ENCODE measurements at regions not wholly inside any gene's neighbourhood (a gene's known extent, or its start where the extent isn't known, plus 50 kb on each side); places are given as distances from the start of the nearest gene placed in this dataset.

DNA sequence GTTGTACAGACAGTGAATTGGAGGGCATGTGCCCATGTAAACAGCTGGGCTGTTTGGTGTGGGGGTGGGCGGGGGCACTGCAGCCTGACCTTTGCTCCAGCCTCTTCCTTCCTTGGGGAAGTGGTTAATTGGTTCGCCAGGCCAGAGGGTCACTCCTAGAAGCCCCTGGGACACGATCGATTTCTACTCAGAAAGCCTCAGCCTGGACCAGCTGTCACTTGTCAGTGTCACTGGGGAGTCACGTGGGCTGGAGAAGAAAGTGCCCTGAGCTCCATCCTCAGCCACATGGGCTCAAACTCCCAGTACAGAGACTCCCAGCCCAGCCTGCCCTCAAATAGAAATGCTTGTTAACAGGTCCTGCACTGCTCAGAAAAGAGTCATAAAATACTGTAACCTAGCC is 423.8 kb upstream of the SULF2 start:
- TF ChIP-seq, protein P1, sequence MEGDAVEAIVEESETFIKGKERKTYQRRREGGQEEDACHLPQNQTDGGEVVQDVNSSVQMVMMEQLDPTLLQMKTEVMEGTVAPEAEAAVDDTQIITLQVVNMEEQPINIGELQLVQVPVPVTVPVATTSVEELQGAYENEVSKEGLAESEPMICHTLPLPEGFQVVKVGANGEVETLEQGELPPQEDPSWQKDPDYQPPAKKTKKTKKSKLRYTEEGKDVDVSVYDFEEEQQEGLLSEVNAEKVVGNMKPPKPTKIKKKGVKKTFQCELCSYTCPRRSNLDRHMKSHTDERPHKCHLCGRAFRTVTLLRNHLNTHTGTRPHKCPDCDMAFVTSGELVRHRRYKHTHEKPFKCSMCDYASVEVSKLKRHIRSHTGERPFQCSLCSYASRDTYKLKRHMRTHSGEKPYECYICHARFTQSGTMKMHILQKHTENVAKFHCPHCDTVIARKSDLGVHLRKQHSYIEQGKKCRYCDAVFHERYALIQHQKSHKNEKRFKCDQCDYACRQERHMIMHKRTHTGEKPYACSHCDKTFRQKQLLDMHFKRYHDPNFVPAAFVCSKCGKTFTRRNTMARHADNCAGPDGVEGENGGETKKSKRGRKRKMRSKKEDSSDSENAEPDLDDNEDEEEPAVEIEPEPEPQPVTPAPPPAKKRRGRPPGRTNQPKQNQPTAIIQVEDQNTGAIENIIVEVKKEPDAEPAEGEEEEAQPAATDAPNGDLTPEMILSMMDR (IDR thresholded peaks at IDR 0.05; ENCODE audit: insufficient read depth, missing control alignments): no peak
- DNase-seq (ENCODE audit: insufficient read length, low spot score) (no peak), FAIRE-seq (no peak)

DNA sequence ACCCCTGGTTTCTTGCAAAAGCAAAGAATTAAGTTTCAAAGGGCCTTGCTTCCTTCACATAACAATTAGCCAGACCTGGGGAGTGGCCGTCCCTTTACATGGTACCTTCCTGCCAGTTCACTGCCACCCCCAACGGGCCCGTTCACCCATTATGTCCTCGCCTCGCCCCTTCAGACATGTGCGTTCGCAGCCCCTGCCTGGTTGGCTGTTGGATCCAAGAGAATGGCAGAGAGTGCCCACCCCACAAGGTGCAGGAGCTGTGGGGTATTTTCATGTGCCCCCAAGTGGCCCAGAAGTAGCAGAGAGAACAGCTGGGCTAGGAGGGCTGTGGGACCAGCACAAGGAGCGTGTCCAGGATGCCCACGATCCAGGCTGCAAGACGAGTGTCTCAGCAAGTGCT is 422.9 kb upstream of the SULF2 start:
- TF ChIP-seq, protein P1 (IDR thresholded peaks at IDR 0.05; ENCODE audit: insufficient read depth, missing control alignments): no peak
- FAIRE-seq (no peak), DNase-seq (ENCODE audit: insufficient read length, low spot score) (no peak)

DNA sequence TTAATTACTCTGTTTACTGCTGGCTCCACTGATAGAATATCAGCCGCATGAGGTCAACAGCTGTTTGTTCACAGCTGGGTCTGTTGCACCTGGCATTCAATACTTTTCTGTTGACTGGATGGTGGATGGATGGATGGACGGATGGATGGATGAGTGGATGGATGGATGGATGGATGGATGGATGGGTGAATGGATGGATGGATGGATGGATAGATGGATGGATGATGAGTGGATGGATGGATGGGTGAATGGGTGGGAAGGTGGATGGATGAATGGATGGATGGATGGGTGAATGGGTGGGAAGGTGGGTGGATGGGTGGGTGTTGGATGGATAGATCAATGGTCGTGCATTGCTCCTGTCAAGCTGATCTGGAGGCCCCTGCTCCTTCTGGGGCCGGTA is 422.2 kb upstream of the SULF2 start:
- TF ChIP-seq, protein P1 (IDR thresholded peaks at IDR 0.05; ENCODE audit: insufficient read depth, missing control alignments): no peak
- FAIRE-seq (no peak), DNase-seq (ENCODE audit: insufficient read length, low spot score) (no peak)

DNA sequence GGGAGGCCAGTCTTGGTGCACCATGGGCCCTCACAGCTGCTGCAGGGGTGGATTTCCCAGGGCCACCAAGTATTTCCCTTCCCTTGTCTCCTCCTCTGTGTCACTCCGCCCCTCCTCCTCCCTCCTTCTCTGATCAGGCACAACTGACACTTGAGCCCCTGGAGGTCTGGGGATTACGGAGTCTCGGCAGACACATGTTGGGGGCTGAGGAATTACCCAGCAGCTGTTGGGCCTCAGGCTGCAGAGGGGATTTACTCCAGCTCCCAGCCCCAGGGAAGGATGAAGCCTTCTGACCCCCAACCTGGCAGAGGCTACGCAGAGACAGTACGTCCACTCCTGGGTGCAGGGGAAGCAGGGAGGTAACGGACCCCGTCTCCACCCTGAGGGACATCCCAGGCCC is 420.5 kb upstream of the SULF2 start:
- no peak for FAIRE-seq
- peak; percentile 66 for DNase-seq (ENCODE audit: insufficient read length, low spot score)
- TF ChIP-seq, protein P1 (IDR thresholded peaks at IDR 0.05; ENCODE audit: insufficient read depth, missing control alignments): no peak

DNA sequence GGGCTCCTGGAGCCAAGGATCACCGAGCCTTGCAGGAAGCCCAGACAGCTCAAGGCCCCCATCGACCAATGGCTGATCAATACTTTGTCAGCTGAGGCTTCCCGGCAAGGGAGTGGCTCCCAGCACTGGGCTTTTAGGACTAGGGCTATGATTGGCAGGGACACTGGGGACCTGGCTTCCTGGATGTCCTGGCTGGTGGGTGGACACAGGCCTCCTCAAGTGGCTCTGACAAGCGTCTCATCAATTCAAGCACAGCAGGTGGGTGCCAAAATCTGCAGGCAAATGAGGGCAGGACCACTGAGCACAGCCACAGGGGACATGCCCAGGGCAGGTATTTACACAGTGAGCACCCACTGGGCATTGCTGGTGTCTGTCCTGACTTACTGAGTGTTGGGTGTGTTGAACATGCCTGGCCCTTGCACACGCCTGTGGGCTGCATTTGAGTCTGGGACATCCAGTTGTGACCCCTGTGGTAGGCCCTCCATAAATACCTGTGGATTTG is 420.1 kb upstream of the SULF2 start:
- DNase-seq (ENCODE audit: insufficient read length, low spot score) (no peak), FAIRE-seq (no peak)
- TF ChIP-seq, protein P1 (IDR thresholded peaks at IDR 0.05; ENCODE audit: insufficient read depth, missing control alignments): no peak

DNA sequence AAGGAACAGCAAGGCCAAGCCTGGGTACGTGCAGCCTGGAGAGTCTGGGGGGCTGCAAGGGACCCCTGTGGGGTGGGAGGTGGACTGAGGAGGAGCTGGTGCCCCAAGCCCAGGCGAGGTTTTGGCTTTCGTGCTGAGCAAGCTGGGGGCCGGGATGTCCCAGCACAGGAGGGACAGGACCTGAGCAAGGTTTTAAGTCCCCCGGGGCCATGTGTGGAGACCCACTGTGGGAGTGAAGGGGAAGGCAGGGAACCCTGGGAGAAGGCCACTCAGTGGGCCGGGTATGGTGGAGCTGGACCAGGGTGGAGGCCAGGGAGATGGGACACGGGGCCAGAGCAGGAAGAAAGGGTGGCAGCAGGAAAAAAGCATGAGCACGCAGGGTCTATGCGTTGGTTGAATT is 419.2 kb upstream of the SULF2 start:
- DNase-seq (ENCODE audit: insufficient read length, low spot score) (no peak), FAIRE-seq (no peak)
- TF ChIP-seq, protein P1 (IDR thresholded peaks at IDR 0.05; ENCODE audit: insufficient read depth, missing control alignments): no peak

DNA sequence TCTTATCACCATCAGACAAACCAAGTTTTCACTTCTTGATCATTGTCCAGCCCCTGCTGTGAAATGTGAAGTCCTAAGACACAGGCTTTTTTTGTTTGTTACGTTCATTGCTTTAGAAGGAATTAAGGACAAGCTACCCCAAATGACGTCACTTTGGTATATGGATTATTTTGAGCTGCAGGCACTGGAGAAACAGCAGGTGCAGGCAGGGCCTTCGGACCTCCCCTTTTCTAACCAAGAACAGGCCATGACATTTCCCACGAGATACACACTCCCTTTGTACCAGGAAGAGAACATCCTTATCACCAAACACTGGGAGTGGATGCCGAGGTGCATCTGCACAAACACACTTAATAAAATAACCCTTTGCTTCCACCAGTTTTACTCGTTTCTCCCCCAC is 418.0 kb upstream of the SULF2 start:
- no peak for DNase-seq (ENCODE audit: insufficient read length, low spot score)
- FAIRE-seq: no peak

More for the DNA sequence above, 418.0 kb upstream of the SULF2 start:
- TF ChIP-seq, protein P1 (IDR thresholded peaks at IDR 0.05; ENCODE audit: insufficient read depth, missing control alignments): no peak
